H9 (cell line): ENCODE measurements at regions not wholly inside any gene's neighbourhood (a gene's known extent, or its start where the extent isn't known, plus 50 kb on each side); places are given as distances from the start of the nearest gene placed in this dataset.

Experiments
- DNase-seq: peaks from one replicate; pipeline ENCODE4 v3.0.0-alpha.2; 2017
- H2AFZ ChIP-seq: one replicate; pipeline ENCODE4 v1.6.1; 2013; ENCODE audit warnings: mild to moderate bottlenecking, low read length, control low read depth, moderate library complexity
- H2AK5ac ChIP-seq: 2 replicates; pipeline ENCODE4 v1.6.1; 2013; ENCODE audit warnings: low read length, control low read depth, mixed read lengths; ENCODE audit not compliant: insufficient read length
- H2BK120ac ChIP-seq: one replicate; pipeline ENCODE4 v1.6.1; 2013; ENCODE audit warnings: low read depth, mild to moderate bottlenecking, low read length, control low read depth, inconsistent platforms; ENCODE audit not compliant: poor library complexity, severe bottlenecking
- H2BK12ac ChIP-seq: 2 replicates; pipeline ENCODE4 v1.6.1; 2013; ENCODE audit warnings: low read length, control low read depth, mixed read lengths, low read depth; ENCODE audit not compliant: insufficient read length
- H2BK15ac ChIP-seq: 2 replicates; pipeline ENCODE4 v1.6.1; 2013; ENCODE audit warnings: low read depth, low read length, control low read depth
- H2BK20ac ChIP-seq: one replicate; pipeline ENCODE4 v1.6.1; 2013; ENCODE audit warnings: low read depth, mild to moderate bottlenecking, low read length, control low read depth, inconsistent platforms; ENCODE audit not compliant: poor library complexity, severe bottlenecking
- H2BK5ac ChIP-seq: 2 replicates; pipeline ENCODE4 v1.6.1; 2013; ENCODE audit warnings: low read length, control low read depth, mixed read lengths; ENCODE audit not compliant: insufficient read length
- H3K14ac ChIP-seq: 2 replicates; pipeline ENCODE4 v1.6.1; 2013; ENCODE audit warnings: low read length, control low read depth; ENCODE audit not compliant: insufficient read depth
- H3K18ac ChIP-seq: 2 replicates; pipeline ENCODE4 v1.6.1; 2013; ENCODE audit warnings: low read depth, mild to moderate bottlenecking, mixed read lengths, low read length, control low read depth; ENCODE audit not compliant: insufficient read length
- H3K23ac ChIP-seq: 2 replicates; pipeline ENCODE4 v1.6.1; 2013; ENCODE audit warnings: low read length, control low read depth, mixed read lengths, low read depth; ENCODE audit not compliant: insufficient read length
- H3K23me2 ChIP-seq: 2 replicates; pipeline ENCODE4 v1.6.1; 2013; ENCODE audit warnings: low read depth, mild to moderate bottlenecking, mixed read lengths, low read length, control low read depth; ENCODE audit not compliant: insufficient read length, poor library complexity, severe bottlenecking
- H3K27ac ChIP-seq: 2 replicates; pipeline ENCODE4 v1.5.1; 2013; ENCODE audit warnings: low read length, control low read depth, mixed read lengths, low read depth; ENCODE audit not compliant: insufficient read length
- H3K27me3 ChIP-seq: 2 replicates; pipeline ENCODE4 v1.6.1; 2013; ENCODE audit warnings: low read length, control low read depth, inconsistent platforms; ENCODE audit not compliant: insufficient read depth
- H3K4ac ChIP-seq: 2 replicates; pipeline ENCODE4 v1.6.1; 2013; ENCODE audit warnings: low read depth, mild to moderate bottlenecking, control low read depth, inconsistent platforms, low read length, moderate library complexity
- H3K4me1 ChIP-seq: 2 replicates; pipeline ENCODE4 v1.6.1; 2013; ENCODE audit warnings: low read length, control low read depth, inconsistent platforms; ENCODE audit not compliant: insufficient read depth
- H3K4me2 ChIP-seq: 2 replicates; pipeline ENCODE4 v1.6.1; 2013; ENCODE audit warnings: low read length, control low read depth, mixed read lengths; ENCODE audit not compliant: insufficient read length, insufficient read depth
- H3K56ac ChIP-seq: 2 replicates; pipeline ENCODE4 v1.6.1; 2013; ENCODE audit warnings: low read depth, mild to moderate bottlenecking, mixed read lengths, low read length, control low read depth; ENCODE audit not compliant: insufficient read length
- H3K79me1 ChIP-seq: 2 replicates; pipeline ENCODE4 v1.6.1; 2013; ENCODE audit warnings: low read depth, mild to moderate bottlenecking, moderate library complexity, low read length, control low read depth, inconsistent platforms; ENCODE audit not compliant: insufficient read depth, poor library complexity, severe bottlenecking
- H3K79me2 ChIP-seq: 2 replicates; pipeline ENCODE4 v1.6.1; 2013; ENCODE audit warnings: low read length, control low read depth, inconsistent platforms; ENCODE audit not compliant: insufficient read depth
- H3K9ac ChIP-seq: 2 replicates; pipeline ENCODE4 v1.6.1; 2013; ENCODE audit warnings: low read length, control low read depth, mixed read lengths; ENCODE audit not compliant: insufficient read length; ENCODE audit errors: extremely low read depth
- H3K9me3 ChIP-seq: one replicate; pipeline ENCODE4 v1.6.1; 2013; ENCODE audit warnings: low read depth, low read length, inconsistent platforms; ENCODE audit not compliant: control insufficient read depth
- H3T11ph ChIP-seq: one replicate; pipeline ENCODE4 v1.6.1; 2013; ENCODE audit warnings: mild to moderate bottlenecking, low read length, control low read depth, inconsistent platforms
- H4K20me1 ChIP-seq: one replicate; pipeline ENCODE4 v1.6.1; 2013; ENCODE audit not compliant: control insufficient read depth, insufficient read length, insufficient read depth
- H4K5ac ChIP-seq: 2 replicates; pipeline ENCODE4 v1.6.1; 2013; ENCODE audit warnings: low read depth, mild to moderate bottlenecking, mixed read lengths, low read length, control low read depth; ENCODE audit not compliant: insufficient read length
- H4K8ac ChIP-seq: replicated peaks from 2 replicates; pipeline ENCODE4 v1.6.1; 2013; ENCODE audit warnings: low read length, control low read depth, mixed read lengths, low read depth; ENCODE audit not compliant: insufficient read length
- H4K91ac ChIP-seq: 2 replicates; pipeline ENCODE4 v1.6.1; 2013; ENCODE audit warnings: low read depth, mild to moderate bottlenecking, moderate library complexity, mixed read lengths, low read length, control low read depth; ENCODE audit not compliant: insufficient read length
- H3K27ac Mint-ChIP-seq, 3 experiments: 2 replicates in 2 of 3; 3 replicates in 1 of 3; pipeline ENCODE4 v1.8.0; 2020 to 2021; ENCODE audit warnings: mixed read lengths in 3 of 3, mild to moderate bottlenecking in 1 of 3, moderate library complexity in 1 of 3
- H3K27me3 Mint-ChIP-seq: 2 replicates; pipeline ENCODE4 v1.8.0; 2021; ENCODE audit warnings: low read depth, mild to moderate bottlenecking, moderate library complexity, mixed read lengths
- H3K36me3 Mint-ChIP-seq, 3 experiments: 2 replicates in 2 of 3; 3 replicates in 1 of 3; pipeline ENCODE4 v1.8.0; 2020 to 2021; ENCODE audit warnings: low read depth in 3 of 3, mixed read lengths in 3 of 3; ENCODE audit not compliant: insufficient read depth in 1 of 3
- H3K4me1 Mint-ChIP-seq, 2 experiments: 2 replicates each; pipeline ENCODE4 v1.8.0; 2020; ENCODE audit warnings: mixed read lengths in 2 of 2
- H3K4me3 Mint-ChIP-seq, 2 experiments: 2 replicates in 1 of 2; 3 replicates in 1 of 2; pipeline ENCODE4 v1.8.0; 2020 to 2021; ENCODE audit warnings: mild to moderate bottlenecking in 2 of 2, mixed read lengths in 2 of 2, moderate library complexity in 1 of 2
- H3K9me3 Mint-ChIP-seq, 2 experiments: 2 replicates in 1 of 2; 3 replicates in 1 of 2; pipeline ENCODE4 v1.8.0; 2020; ENCODE audit warnings: mild to moderate bottlenecking in 2 of 2, mixed read lengths in 2 of 2, moderate library complexity in 1 of 2
- WGBS: extraction: QIAGEN DNeasy Blood & Tissue Kit; methylation state at CpG from one replicate; pipeline ENCODE4 v1.1.7; 2013; ENCODE audit warnings: missing lambda C conversion rate, low lambda C conversion rate, mixed read lengths; ENCODE audit not compliant: insufficient read length; ENCODE audit errors: extremely low coverage; 5-methylcytosine and 5-hydroxymethylcytosine counted together
- TF ChIP-seq, protein P1 (sequence below): fragments of 200-600 bp; sonication (generic); conservative IDR thresholded peaks from 3 replicates; pipeline ENCODE4 v1.8.0; 2021; ENCODE audit warnings: antibody characterized with exemption, mild to moderate bottlenecking

- Histone ChIP-seq H2BK15ac (no peak overlapping the region), H3K4me1 (no peaks in the 10 kb centered on the region), H2BK5ac (no peak overlapping the region), H4K8ac (no peak overlapping the region), H3K56ac (no peak overlapping the region), H3K18ac (no peak overlapping the region), H3K27ac (no peak overlapping the region), H3K4me2 (no peak overlapping the region), H2BK12ac (no peak overlapping the region), H2BK20ac (no peak overlapping the region), H3K79me2 (no peaks in the 10 kb centered on the region), H3K23ac (no peak overlapping the region), H3K79me1 (no peaks in the 10 kb centered on the region), H4K5ac (no peak overlapping the region), H3K4ac (no peak overlapping the region), H3K27me3 (no peaks in the 10 kb centered on the region; the same call in 1 of the 2 replicates), H3K14ac (no peak overlapping the region), H3K9me3 (no peaks in the 10 kb centered on the region), H2AK5ac (no peak overlapping the region), H4K91ac (no peak overlapping the region), H2AFZ (no peak overlapping the region), H3K23me2 (no peaks in the 10 kb centered on the region), H4K20me1 (no peaks in the 10 kb centered on the region), H3K9ac (no peak overlapping the region), H2BK120ac (no peak overlapping the region), H3T11ph (no peak overlapping the region)
- Mint-ChIP-seq H3K4me3 (no peak overlapping the region), H3K27ac (no peak overlapping the region), H3K9me3 (peaks cover 3 to 4% of the 10 kb centered on the region in 2 experiments; a peak in 3 of 5 replicates), H3K4me1 (no peaks in the 10 kb centered on the region), H3K27me3 (no peaks in the 10 kb centered on the region), H3K36me3 (peaks cover 0 to 9% (median 2%) of the 10 kb centered on the region in 3 experiments; a peak in 2 of 7 replicates)
- no CpG with 5 or more reads among the region's 4 CpGs for WGBS
- DNase-seq, result no peak
- TF ChIP-seq, protein P1, sequence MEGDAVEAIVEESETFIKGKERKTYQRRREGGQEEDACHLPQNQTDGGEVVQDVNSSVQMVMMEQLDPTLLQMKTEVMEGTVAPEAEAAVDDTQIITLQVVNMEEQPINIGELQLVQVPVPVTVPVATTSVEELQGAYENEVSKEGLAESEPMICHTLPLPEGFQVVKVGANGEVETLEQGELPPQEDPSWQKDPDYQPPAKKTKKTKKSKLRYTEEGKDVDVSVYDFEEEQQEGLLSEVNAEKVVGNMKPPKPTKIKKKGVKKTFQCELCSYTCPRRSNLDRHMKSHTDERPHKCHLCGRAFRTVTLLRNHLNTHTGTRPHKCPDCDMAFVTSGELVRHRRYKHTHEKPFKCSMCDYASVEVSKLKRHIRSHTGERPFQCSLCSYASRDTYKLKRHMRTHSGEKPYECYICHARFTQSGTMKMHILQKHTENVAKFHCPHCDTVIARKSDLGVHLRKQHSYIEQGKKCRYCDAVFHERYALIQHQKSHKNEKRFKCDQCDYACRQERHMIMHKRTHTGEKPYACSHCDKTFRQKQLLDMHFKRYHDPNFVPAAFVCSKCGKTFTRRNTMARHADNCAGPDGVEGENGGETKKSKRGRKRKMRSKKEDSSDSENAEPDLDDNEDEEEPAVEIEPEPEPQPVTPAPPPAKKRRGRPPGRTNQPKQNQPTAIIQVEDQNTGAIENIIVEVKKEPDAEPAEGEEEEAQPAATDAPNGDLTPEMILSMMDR, result no peak
These were observed 112.5 kb upstream of the THBS1 start for GRCh38 chr15:39468331-39468730.
